Prostate gland (tissue), 2 donors: ENCODE measurements at regions not wholly inside any gene's neighbourhood (a gene's known extent, or its start where the extent isn't known, plus 50 kb on each side); places are given as distances from the start of the nearest gene placed in this dataset.

Source experiments
- DNase-seq: peaks from one replicate; pipeline ENCODE4 v3.0.0-alpha.2; 2019; ENCODE audit warnings: low spot score
- H3K27ac ChIP-seq, 2 donors: fragments of 200-600 bp; sonication (generic); 2 replicates each; pipeline ENCODE4 v1.5.1; 2017 to 2019
- H3K27me3 ChIP-seq: fragments of 200-600 bp; sonication (generic); replicated peaks from 2 replicates; pipeline ENCODE4 v1.5.1; 2019; ENCODE audit not compliant: insufficient read depth
- H3K36me3 ChIP-seq, 2 donors: fragments of 200-600 bp; sonication (generic); 1 replicate in 1 of 2; 2 replicates in 1 of 2; pipeline versions ENCODE4 v1.5.1 to v1.8.1; 2017 to 2019
- H3K4me1 ChIP-seq: fragments of 200-600 bp; sonication (generic); replicated peaks from 2 replicates; pipeline ENCODE4 v1.5.1; 2019
- H3K4me3 ChIP-seq, 2 donors: fragments of 200-600 bp; sonication (generic); 2 replicates each; pipeline ENCODE4 v1.5.1; 2017 to 2019
- H3K9me3 ChIP-seq: fragments of 200-600 bp; sonication (generic); 2 replicates; pipeline ENCODE4 v1.5.1; 2017
- CTCF ChIP-seq, 4 experiments: fragments of 200-600 bp in 2 of 4; fragments of 450-650 bp in 2 of 4; sonication (generic) in 2 of 4; IDR thresholded peaks; 1 replicate in 3 of 4; 2 replicates in 1 of 4; pipeline ENCODE4 v1.5.1; 2016 to 2019; ENCODE audit warnings: antibody characterized with exemption in 4 of 4, mild to moderate bottlenecking in 2 of 4, moderate library complexity in 2 of 4
- POLR2A ChIP-seq: fragments of 450-650 bp; IDR thresholded peaks from one replicate; pipeline ENCODE4 v1.6.1; 2016; ENCODE audit warnings: antibody characterized with exemption, mild to moderate bottlenecking
- POLR2AphosphoS5 ChIP-seq: sonication (generic); formaldehyde crosslinking; IDR thresholded peaks from one replicate; pipeline ENCODE4 v1.6.1; 2017; ENCODE audit warnings: antibody characterized with exemption
- WGBS: methylation state at CpG from one replicate; pipeline ENCODE4 v1.1.5; 2018; 5-methylcytosine and 5-hydroxymethylcytosine counted together
- intact Hi-C: fragments of 100-400 bp; cut with DNase I; formaldehyde crosslinking; loops from one replicate; pipeline ENCODE4 v1.14.2; 2022

- H3K9me3 ChIP-seq: no peaks in the 10 kb centered on the region
- no peak for DNase-seq
- H3K36me3 ChIP-seq: no peaks in the 10 kb centered on the region
- no peaks in the 10 kb centered on the region for H3K4me1 ChIP-seq
- H3K4me3 ChIP-seq: no peak overlapping the region
- intact Hi-C loops: no loop called here
- WGBS: 90% methylated on average over 2 of the region's 2 CpGs
- H3K27me3 ChIP-seq: no peaks in the 10 kb centered on the region
- TF ChIP-seq POLR2AphosphoS5: no peak
- TF ChIP-seq POLR2A: no peak
- TF ChIP-seq CTCF (IDR thresholded peaks at IDR 0.05): no peak
- no peak overlapping the region for H3K27ac ChIP-seq
Observed at GRCh38 chr14:42002141-42002540, 395.5 kb downstream of the LRFN5 start.

- 75% methylated on average over 3 of the region's 3 CpGs for WGBS
- H3K9me3 ChIP-seq: no peaks in the 10 kb centered on the region
- TF ChIP-seq CTCF (IDR thresholded peaks at IDR 0.05): no peak
- TF ChIP-seq POLR2A: no peak
- TF ChIP-seq POLR2AphosphoS5: no peak
Observed at GRCh38 chr14:42001431-42001830, 394.8 kb downstream of the LRFN5 start.

GRCh38 chr14:42000450-42000849 is 393.8 kb downstream of the LRFN5 start:
- no peaks in the 10 kb centered on the region for H3K27me3 ChIP-seq
- WGBS: 96% methylated on average over 1 of the region's 1 CpG
- DNase-seq: no peak
- H3K4me3 ChIP-seq: no peak overlapping the region
- intact Hi-C loops: no loop called here
- no peak overlapping the region for H3K27ac ChIP-seq
- H3K4me1 ChIP-seq: no peaks in the 10 kb centered on the region
- H3K9me3 ChIP-seq: no peaks in the 10 kb centered on the region
- TF ChIP-seq POLR2A (no peak), POLR2AphosphoS5 (no peak), CTCF (IDR thresholded peaks at IDR 0.05) (no peak)
- H3K36me3 ChIP-seq: no peaks in the 10 kb centered on the region

More at GRCh38 chr14:42001431-42001830, 394.8 kb downstream of the LRFN5 start:
- Histone ChIP-seq H3K4me3 (no peak overlapping the region), H3K36me3 (no peaks in the 10 kb centered on the region), H3K27me3 (no peaks in the 10 kb centered on the region), H3K27ac (no peak overlapping the region), H3K4me1 (no peaks in the 10 kb centered on the region)
- intact Hi-C loops: no loop called here
- DNase-seq: no peak

GRCh38 chr14:41993687-41994086 is 387.0 kb downstream of the LRFN5 start:
- H3K27ac ChIP-seq: no peak overlapping the region
- DNase-seq: no peak
- no peaks in the 10 kb centered on the region for H3K4me1 ChIP-seq
- TF ChIP-seq POLR2A: no peak
- no peak for TF ChIP-seq CTCF (IDR thresholded peaks at IDR 0.05)
- no peak for TF ChIP-seq POLR2AphosphoS5
- H3K27me3 ChIP-seq: no peaks in the 10 kb centered on the region
- H3K4me3 ChIP-seq: no peak overlapping the region
- WGBS: 98% methylated on average over 1 of the region's 1 CpG
- no peaks in the 10 kb centered on the region for H3K36me3 ChIP-seq
- no peaks in the 10 kb centered on the region for H3K9me3 ChIP-seq
- intact Hi-C loops: no loop called here

- H3K27me3 ChIP-seq: no peaks in the 10 kb centered on the region
- H3K36me3 ChIP-seq: no peaks in the 10 kb centered on the region
- no peak for DNase-seq
- H3K9me3 ChIP-seq: no peaks in the 10 kb centered on the region
- intact Hi-C loops: no loop called here
- H3K4me1 ChIP-seq: no peaks in the 10 kb centered on the region
- no peak for TF ChIP-seq POLR2AphosphoS5
- no peak overlapping the region for H3K27ac ChIP-seq
- H3K4me3 ChIP-seq: no peak overlapping the region
Observed at GRCh38 chr14:41986700-41987099, 380.0 kb downstream of the LRFN5 start.
